ENCODE measurements at regions not wholly inside any gene's neighbourhood (a gene's known extent, or its start where the extent isn't known, plus 50 kb on each side); places are given as distances from the start of the nearest gene placed in this dataset.
"Not testable (repeated sequence)": the region's sequence is repeated elsewhere in the genome, so short reads cannot be mapped to it uniquely, and the experiment has no call there.

DNA sequence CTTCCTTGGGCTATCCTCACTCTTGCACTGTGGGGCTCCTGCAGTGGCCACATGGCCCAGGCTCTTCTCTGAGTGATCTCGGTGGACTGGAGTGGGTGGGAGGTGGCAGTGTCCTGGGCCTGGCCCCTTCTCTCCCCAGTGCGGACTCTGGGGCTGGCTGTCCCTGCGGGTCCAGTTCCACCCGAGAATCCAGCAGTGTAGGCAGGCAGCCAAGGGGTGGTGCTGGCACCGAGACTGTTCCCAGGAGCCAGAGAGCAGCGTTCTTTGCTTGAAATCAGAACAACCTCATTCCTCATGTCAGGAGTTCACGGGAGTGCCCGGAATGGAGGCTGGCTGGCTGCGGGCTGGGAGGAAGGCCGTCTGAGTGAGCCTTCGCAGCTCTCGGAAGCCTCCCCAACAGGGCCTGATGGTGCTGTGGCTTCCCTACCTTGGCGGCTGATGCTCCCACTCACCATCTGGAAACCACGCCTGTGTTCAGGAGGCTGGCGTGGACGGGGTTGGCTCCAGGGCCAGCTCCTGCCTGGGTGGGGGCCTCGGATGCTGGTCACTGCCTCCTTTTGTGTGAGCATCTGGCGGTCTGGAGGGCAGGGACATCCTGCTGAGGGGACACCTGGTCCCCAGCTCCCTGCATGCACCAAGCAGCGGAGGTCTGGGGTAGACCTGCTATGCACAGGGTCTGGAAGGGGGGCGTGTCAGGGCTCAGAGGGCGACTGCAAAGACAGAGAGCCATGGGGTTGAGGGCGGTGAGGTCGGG, 238.9 kb downstream of the TMEM121 start:
- TF ChIP-seq, protein P1, sequence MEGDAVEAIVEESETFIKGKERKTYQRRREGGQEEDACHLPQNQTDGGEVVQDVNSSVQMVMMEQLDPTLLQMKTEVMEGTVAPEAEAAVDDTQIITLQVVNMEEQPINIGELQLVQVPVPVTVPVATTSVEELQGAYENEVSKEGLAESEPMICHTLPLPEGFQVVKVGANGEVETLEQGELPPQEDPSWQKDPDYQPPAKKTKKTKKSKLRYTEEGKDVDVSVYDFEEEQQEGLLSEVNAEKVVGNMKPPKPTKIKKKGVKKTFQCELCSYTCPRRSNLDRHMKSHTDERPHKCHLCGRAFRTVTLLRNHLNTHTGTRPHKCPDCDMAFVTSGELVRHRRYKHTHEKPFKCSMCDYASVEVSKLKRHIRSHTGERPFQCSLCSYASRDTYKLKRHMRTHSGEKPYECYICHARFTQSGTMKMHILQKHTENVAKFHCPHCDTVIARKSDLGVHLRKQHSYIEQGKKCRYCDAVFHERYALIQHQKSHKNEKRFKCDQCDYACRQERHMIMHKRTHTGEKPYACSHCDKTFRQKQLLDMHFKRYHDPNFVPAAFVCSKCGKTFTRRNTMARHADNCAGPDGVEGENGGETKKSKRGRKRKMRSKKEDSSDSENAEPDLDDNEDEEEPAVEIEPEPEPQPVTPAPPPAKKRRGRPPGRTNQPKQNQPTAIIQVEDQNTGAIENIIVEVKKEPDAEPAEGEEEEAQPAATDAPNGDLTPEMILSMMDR (IDR thresholded peaks at IDR 0.05): not testable (repeated sequence)
- TF ChIP-seq POLR2A (IDR thresholded peaks at IDR 0.05): not testable (repeated sequence)
